Ovary (tissue), 3 donors: ENCODE measurements at regions not wholly inside any gene's neighbourhood (a gene's known extent, or its start where the extent isn't known, plus 50 kb on each side); places are given as distances from the start of the nearest gene placed in this dataset.

Experiments
- CTCF ChIP-seq, 3 donors: fragments of 450-650 bp in 2 of 3; fragments of 200-600 bp in 1 of 3; IDR thresholded peaks; one replicate each; pipeline versions ENCODE4 v1.5.1 to v1.8.0; 2016 to 2022; ENCODE audit warnings: antibody characterized with exemption in 3 of 3, mild to moderate bottlenecking in 1 of 3
- POLR2A ChIP-seq: fragments of 450-650 bp; IDR thresholded peaks from one replicate; pipeline ENCODE4 v1.6.1; 2017; ENCODE audit warnings: antibody characterized with exemption, mild to moderate bottlenecking, moderate library complexity
- donor health status: DM: no; HTN: no; CAD: no.

- TF ChIP-seq CTCF (IDR thresholded peaks at IDR 0.05) (no peak), POLR2A (no peak)
Observed at GRCh38 chr3:135598597-135598996, 366.9 kb upstream of the PPP2R3A start.
